GM19395 (cell line): ENCODE measurements at regions not wholly inside any gene's neighbourhood (a gene's known extent, or its start where the extent isn't known, plus 50 kb on each side); places are given as distances from the start of the nearest gene placed in this dataset.
"Not testable (repeated sequence)": the region's sequence is repeated elsewhere in the genome, so short reads cannot be mapped to it uniquely, and the experiment has no call there.

ENCODE experiments used
- ATAC-seq: cut with Tn5 transposase; IDR thresholded peaks from one replicate; pipeline ENCODE4 v1.9.1; 2021; ENCODE audit warnings: mild to moderate bottlenecking, moderate library complexity; ENCODE audit not compliant: unreplicated experiment

GRCh38 chr14:23750357-23750756 is 114.2 kb downstream of the DHRS2 start:
- no peak for ATAC-seq

DNA sequence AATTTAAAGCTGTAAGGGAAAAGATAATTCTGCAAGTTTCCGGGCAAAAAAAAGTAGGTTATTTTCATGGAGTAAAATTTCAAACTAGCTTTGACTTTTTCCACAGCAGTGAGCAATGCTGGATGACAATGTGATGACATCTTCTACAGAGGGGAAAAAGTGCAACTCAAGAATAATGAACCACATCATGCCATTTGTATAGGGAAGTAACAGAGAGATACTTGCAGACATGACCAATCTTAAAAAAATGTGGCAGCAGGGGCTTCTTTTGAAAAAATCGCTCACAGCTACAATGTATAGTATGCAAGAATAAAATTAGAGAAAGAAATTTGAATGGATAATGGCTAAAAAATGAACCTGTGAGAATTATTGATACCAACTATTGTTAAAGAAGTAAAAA is 115.5 kb downstream of the DHRS2 start:
- ATAC-seq: no peak

- no peak for ATAC-seq
Measured at GRCh38 chr14:23763394-23763793, 127.2 kb downstream of the DHRS2 start.

GRCh38 chr14:23766737-23767401 is 130.7 kb downstream of the DHRS2 start:
- no peak for ATAC-seq

DNA sequence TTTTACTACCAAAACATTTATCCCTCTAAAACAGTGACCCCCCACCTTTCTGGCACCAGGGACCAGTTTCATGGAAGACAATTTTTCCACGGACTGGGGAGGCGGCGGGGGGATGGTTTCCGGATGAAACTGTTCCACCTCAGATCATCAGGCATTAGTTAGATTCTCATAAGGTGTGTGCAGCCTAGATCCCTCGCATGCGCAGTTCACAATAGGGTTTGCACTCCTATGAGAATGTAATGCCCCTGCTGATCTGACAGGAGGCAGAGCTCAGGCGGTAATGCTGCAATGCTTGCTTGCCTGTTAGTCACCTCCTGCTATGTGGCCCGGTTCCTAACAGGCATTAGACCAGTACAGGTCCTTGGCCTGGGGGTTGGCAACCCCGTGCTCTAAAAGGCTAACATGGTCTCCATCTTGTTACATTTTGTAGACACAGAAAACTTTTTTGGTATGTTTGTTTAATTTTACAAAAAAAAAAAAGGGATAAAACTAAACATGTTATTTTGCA is 133.1 kb downstream of the DHRS2 start:
- not testable (repeated sequence) for ATAC-seq

GRCh38 chr14:23773981-23774380 is 137.8 kb downstream of the DHRS2 start:
- no peak for ATAC-seq

GRCh38 chr14:23776296-23776695 is 140.1 kb downstream of the DHRS2 start:
- no peak for ATAC-seq

GRCh38 chr14:23785208-23785607 is 149.0 kb downstream of the DHRS2 start:
- ATAC-seq: no peak

- no peak for ATAC-seq
Measured at GRCh38 chr14:23787436-23787835, 151.3 kb downstream of the DHRS2 start.

DNA sequence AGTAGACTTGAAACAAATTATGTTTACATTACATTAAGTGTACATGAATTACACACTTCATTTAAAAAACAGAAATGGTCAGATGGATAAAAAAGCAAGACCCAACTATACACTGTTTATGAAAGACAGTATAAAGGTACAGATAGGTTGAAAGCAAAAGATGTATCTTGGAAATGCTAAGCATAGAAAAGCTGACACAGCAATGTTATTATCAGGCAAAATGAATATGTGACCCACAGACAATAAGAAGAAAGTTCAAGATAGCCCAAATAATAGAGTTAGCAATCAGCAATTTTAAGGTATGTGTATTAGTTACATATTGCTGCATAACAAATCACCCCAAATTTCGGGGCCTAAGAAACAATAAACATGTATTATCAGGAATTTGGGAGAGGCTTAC is 153.5 kb downstream of the DHRS2 start:
- no peak for ATAC-seq

- no peak for ATAC-seq
Measured at GRCh38 chr14:23793532-23793931, 157.4 kb downstream of the DHRS2 start.

DNA sequence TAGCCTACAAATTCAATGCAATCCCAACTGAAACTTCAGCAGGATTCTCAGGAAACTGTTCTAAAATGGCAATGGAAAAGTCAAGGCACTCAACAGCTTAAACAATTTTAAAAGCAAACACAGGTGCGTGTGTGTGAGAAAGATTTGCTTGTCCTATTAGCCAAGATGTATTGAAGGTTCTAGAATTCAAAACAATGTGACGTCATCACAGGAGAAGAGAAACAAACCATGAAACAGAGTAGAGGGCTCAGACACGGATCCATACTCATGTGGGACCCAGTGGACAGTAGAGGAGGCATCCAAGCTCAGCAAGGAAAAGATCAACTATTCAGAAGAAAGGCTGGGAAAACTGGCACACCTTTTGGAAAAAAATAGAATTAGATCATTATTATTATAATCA is 152.8 kb upstream of the DHRS4 start:
- ATAC-seq: no peak

DNA sequence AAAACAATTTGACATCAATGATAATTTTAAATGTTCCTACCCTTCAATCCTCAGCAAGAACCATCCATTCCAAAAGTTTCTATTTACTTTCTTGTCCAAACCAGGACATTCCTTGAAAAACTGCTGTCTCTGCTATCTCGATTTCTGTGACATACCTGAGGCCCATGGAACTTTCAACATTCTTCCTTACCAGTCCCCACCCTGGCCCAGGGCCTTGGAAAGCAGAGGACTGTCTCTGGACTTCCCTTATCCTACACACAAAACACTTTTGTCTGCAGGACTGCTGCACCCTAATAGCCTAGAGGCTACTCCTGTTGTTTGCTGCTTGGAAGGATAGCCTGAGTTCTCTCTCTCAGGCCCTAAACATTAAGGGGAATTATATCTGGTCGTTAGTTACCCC is 151.8 kb upstream of the DHRS4 start:
- no peak for ATAC-seq

- ATAC-seq: no peak
Measured at GRCh38 chr14:23804817-23805216, 148.8 kb upstream of the DHRS4 start.

- ATAC-seq: no peak
Measured at GRCh38 chr14:23805761-23806160, 147.8 kb upstream of the DHRS4 start.

DNA sequence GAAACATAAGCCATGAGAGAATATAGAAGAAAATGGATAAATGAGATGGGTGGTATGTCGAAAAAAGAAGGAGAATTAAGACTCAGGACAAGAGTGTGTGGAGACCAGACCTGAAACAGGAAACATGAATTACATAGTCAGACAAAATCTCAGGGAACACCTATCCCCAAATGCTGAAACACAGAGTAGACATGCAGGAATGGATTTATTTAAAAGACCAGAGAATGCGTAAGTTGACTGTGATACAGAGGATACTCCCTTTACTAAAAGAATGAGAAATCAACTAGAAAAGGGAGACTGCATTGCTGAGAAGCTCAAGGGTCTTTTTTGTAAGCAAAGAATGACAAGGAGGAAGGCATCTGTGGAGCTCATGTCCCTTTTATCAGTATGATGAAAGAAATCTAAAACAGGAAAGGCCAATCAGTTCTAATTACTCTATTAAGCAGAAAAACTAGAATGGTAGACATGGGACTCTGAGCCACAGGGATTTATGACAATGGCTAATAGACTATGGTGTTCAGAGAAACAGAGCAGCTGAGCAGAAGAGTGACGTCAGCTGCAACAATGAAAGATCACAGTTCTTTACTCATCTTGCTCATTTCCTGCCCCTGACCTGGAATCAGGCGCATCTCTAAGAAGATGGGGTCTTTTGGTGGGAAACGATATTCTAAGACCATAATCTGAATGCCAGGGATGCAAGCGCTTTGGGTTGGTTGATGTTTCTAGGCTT is 138.9 kb upstream of the DHRS4 start:
- no peak for ATAC-seq

DNA sequence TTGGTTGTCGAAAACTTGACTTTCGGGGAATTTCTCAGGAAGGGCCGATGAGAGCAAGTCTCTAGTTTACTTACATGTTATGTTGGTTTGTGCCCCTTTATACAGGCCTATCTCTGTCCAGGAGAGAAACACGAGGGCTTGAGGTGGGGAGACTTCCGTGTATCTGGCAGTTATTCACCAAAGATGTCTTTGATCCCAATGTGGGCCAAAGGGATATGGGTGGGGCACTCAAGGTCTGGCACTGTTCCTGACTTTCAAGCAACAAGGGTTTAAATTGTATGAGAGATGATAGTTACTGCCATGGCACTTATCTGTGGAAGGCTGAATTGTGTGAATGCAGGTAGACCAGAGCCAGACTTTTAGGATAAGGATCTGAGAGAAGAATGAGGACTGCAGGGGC is 137.2 kb upstream of the DHRS4 start:
- ATAC-seq: no peak

DNA sequence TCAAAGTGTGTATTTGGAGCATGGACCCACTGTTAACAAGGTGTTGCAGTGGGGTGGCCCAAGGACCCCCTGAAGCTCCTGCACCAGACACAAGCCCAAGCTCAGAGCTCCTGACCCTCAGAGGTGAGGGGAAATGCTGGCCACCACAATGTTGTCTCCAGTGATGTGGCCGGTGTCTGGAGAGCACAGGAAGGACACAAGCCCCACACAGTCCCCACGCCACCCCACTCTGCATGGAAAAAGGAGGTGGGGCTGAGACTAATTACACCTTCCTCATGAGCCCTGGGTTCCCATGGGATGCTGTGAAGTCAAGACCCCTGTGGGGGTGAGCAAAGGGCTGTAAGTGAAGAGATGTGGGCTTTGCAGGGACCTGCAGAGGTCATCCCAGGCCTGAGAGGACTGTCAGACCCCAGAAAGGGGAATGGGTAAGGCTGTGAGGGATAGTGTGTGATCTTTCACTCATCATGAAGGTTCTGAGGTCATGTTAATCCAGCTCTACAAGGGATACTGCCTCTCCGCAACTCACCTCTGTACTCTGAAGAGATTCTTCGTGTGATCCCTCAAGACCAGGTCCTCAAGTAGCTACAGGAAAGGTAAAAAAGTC is 136.3 kb upstream of the DHRS4 start:
- ATAC-seq: no peak

DNA sequence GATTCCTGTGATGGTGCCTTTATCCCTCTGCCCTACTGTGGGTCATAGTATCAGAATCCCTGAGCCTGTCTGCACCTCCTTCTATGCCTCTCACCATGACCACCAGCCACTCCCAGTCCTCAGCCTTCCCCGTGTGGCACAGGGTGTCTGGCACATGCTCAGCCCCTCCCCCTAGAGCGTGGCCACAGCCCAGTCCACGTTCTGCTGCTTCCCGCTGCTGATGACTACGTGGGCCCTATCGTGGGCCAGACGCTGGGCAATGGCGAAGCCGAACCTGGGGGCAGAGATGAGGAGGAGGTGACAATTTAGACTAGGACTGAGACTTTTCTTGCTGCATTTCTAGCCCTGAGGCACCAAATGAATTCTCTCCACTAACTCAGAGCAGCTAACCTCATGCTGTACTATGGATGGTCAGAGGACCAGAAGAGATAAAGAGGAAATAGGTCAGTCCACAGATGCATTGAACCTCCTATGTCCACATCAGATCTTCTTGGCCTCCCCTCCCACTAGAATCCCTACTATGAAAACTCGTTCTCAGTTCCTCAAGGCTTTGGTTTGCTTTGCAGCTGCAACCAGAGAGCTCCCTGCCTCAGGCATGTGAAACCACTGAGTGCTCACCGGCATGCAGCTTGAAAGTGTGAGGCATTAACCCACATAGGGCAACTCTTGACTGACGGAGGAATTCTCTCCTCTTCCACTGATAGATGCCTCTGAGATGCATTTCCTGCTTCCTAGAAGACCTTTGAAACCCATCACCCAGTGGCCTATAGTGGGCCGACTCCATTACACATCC is 126.3 kb upstream of the DHRS4 start:
- ATAC-seq: no peak

GRCh38 chr14:23828001-23828400 is 125.6 kb upstream of the DHRS4 start:
- no peak for ATAC-seq

GRCh38 chr14:23828616-23829015 is 125.0 kb upstream of the DHRS4 start:
- no peak for ATAC-seq
